ENCODE measurements at regions not wholly inside any gene's neighbourhood (a gene's known extent, or its start where the extent isn't known, plus 50 kb on each side); places are given as distances from the start of the nearest gene placed in this dataset.

DNA sequence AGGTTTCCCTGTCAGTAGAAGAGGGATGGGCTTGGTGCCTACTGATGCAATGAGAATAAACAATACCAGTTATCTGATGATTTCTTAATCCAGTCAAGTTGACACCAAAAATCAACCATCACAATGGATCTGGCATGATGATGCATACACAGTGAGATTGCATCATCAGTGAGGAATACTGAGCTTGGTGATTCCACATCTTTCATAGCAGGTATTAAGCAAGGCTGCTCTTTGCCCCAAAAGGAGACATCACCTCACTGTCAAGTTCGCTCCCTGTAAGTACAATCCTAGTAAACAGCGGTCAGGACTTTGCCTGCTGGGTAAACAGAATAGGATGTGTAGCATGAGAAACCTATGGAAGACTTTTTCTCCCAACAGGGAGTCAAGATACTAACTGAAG lies 282.7 kb upstream of the CDH2 start:
- TF ChIP-seq, protein P1, sequence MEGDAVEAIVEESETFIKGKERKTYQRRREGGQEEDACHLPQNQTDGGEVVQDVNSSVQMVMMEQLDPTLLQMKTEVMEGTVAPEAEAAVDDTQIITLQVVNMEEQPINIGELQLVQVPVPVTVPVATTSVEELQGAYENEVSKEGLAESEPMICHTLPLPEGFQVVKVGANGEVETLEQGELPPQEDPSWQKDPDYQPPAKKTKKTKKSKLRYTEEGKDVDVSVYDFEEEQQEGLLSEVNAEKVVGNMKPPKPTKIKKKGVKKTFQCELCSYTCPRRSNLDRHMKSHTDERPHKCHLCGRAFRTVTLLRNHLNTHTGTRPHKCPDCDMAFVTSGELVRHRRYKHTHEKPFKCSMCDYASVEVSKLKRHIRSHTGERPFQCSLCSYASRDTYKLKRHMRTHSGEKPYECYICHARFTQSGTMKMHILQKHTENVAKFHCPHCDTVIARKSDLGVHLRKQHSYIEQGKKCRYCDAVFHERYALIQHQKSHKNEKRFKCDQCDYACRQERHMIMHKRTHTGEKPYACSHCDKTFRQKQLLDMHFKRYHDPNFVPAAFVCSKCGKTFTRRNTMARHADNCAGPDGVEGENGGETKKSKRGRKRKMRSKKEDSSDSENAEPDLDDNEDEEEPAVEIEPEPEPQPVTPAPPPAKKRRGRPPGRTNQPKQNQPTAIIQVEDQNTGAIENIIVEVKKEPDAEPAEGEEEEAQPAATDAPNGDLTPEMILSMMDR (IDR thresholded peaks at IDR 0.05) = no peak
- TF ChIP-seq POLR2A (IDR thresholded peaks at IDR 0.05) (no peak), POLR2AphosphoS5 (IDR thresholded peaks at IDR 0.05) (no peak)
